Right hindlimb (tissue), 1 donor: ENCODE measurements at regions not wholly inside any gene's neighbourhood (a gene's known extent, or its start where the extent isn't known, plus 50 kb on each side); places are given as distances from the start of the nearest gene placed in this dataset.
A peak's percentile ranks its signal among the peaks of the same experiment; 100 is the strongest.
"Not testable (repeated sequence)": the region's sequence is repeated elsewhere in the genome, so short reads cannot be mapped to it uniquely, and the experiment has no call there.

Source experiments
- DNase-seq: peaks from one replicate; pipeline ENCODE4 v3.0.0-alpha.2; 2018

- DNase-seq, result not testable (repeated sequence)
Observed at GRCh38 chr1:224028802-224029201, 85.1 kb upstream of the FBXO28 start.

DNA sequence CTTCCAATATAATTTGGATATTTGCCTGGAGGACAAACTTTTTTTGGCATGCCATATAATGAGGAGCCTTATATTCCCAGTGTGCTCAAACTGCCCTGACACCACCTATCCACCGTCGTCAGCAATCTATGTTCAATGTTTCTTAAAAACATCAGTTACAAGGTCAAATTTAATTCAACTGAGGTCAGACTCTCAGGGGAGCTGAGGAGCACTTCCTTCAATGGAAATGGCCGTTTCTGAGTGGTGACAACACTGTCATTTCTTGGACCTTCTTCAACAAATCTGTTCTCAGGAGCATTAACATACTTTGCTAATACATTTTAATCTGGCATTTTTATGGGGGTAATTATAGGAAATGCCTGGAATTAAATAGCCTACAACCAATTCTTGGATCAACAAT lies 90.8 kb upstream of the FBXO28 start:
- not testable (repeated sequence) for DNase-seq

DNA sequence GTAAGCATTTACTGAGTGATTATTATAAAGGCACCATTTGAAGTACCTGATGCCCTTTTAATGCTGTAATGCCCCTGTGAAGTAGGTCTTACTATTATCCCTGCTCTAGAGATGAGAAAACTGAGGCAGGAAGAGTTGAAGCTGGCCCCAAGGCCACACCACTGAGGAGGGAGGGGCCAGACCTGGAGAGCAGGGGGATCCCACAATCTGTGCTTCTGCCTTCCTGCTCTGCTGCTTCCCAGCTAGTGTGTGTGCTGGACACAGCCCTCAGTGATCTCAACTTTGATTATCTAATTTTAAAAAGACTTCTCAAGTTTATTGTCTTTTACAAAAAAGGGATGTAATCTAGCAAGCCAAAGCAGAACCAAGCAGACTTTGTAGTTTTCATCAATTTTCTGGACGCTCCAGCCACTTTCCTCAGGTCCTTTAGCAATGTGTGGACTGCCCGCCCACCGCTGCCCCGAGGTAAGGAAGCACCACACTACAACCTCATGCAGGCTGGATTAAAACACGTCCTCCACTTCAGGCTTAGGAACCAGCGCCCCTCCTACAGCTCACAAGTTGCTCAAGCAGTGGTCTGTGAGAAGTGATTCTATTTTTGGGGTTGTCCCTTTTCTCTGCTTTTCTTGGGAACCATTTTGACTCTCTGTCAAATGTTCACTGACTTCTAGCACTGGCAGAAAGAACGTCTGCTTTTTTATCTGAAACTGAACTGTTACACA lies 91.5 kb upstream of the FBXO28 start:
- DNase-seq, result not testable (repeated sequence)

DNA sequence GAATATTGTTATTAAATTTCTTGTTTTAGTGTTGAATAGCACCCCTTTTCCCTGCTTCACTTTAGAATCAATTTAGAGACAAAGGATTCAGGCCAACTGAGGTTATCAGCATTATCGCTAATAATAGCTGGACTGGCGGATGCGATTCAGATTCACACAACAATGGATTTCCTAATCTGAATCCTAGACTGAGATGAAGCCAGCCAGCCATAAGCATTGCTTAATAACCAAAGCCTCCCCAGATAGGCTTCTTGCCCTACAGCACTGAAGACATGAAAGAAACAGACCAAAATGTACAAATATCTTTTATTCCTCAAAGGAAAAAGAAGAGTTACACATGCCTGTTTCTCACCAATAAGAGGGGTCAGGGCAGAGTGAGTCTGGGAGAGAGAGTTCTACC lies 94.0 kb upstream of the FBXO28 start:
- not testable (repeated sequence) for DNase-seq

- DNase-seq, result not testable (repeated sequence)
Observed at GRCh38 chr1:224015782-224016181, 98.1 kb upstream of the FBXO28 start.

- no peak for DNase-seq
Observed at GRCh38 chr1:224014330-224014649, 99.6 kb upstream of the FBXO28 start.

- DNase-seq, result not testable (repeated sequence)
Observed at GRCh38 chr1:224013626-224014329, 100.1 kb upstream of the FBXO28 start.

DNA sequence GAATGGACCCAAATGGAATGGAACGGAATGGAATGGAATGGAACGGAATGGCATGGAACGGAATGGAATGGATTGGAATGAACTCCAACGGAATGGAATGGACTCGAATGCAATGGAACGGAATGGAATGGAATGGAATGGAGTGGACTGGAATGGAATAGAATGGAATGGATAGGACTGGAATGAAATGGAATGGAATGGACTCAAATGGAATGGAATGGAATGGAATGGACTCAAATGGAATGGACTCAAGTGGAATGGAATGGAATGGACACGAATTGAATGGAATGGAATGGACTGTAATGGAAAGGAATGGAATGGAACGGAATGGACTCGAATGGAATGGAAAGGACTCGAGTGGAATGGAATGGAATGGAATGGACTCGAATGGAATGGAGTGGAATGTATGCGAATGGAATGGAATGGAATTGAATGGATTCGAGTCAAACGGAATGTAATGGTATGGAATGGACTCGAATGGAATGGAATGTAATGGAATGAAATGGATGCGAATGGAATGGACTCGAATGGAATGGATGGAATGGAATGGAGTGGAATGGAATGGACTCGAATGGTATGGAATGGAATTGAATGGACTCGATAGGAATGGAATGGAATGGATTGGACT lies 101.0 kb upstream of the FBXO28 start:
- not testable (repeated sequence) for DNase-seq

- not testable (repeated sequence) for DNase-seq
Observed at GRCh38 chr1:224012162-224012561, 101.7 kb upstream of the FBXO28 start.

DNA sequence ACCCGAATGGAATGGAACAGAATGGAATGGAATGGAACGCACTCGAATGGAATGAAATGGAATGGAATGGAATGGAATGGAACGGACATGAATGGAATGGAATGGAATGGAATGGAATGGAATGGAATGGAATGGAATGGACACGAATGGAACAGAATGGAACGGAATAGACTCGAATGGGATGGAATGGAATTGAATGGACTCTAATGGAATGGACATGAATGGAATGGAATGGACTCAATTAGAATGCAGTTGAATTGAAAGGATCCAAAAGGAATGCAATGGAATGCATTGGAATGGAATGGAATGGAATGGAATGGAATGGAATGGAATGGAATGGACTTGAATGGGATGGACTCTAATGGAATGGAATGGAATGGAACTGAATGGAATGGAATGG lies 102.2 kb upstream of the FBXO28 start:
- DNase-seq, result not testable (repeated sequence)

- DNase-seq, result not testable (repeated sequence)
Observed at GRCh38 chr1:224011153-224011552, 102.8 kb upstream of the FBXO28 start.

GRCh38 chr1:224005973-224006372 lies 107.9 kb upstream of the FBXO28 start:
- not testable (repeated sequence) for DNase-seq

DNA sequence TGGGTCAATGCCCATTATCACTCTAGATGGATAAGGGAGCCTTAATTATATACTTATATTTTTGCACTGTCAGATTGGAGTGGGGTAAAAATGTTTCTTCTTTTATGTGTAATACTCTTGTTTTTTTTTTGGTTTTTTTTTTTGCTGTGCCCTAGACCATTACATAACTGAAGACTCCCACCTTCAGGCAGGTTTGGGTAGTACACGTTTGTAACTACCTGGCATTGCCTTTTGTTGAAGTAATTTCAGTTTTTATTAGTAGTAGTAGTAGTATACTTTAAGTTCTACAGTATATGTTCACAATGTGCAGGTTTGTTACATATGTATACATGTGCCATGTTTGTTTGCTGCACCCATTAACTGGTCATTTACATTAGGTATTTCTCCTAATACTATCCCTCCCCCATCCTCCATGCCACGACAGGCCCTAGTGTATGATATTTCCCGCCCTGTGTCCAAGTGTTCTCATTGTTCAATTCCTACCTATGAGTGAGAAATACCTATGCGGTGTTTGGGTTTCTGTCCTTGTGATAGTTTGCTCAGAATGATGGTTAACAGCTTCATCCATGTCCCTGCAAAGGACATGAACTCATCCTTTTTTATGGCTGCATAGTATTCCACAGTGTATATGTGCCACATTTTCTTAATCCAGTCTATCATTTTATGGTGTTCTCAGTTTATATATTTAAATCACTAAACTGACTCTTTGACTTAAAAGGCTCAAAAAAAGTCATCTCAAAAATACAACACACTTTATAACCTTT lies 109.2 kb upstream of the FBXO28 start:
- DNase-seq, result not testable (repeated sequence)

DNA sequence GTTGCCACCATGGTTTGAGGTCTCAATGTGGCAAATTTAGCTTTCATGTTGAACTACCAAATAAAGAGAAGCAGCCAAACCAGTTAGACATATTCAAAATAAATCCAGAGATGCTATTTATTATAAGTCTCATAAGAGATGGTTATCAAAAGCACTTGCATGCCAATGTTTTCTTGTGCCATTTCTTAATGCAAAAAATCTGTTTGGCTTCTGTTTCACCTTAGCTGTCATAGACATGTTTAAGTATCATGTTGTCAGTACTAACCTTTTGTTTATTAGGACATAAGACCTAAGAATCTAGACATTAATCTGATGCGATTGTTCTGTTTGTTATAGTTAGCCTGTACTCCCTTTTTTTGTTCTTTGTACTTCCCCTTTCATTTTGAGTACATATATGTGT lies 110.0 kb upstream of the FBXO28 start:
- not testable (repeated sequence) for DNase-seq

GRCh38 chr1:224001757-224002156 lies 112.2 kb upstream of the FBXO28 start:
- not testable (repeated sequence) for DNase-seq

GRCh38 chr1:223999761-224000160 lies 114.2 kb upstream of the FBXO28 start:
- not testable (repeated sequence) for DNase-seq

GRCh38 chr1:223998676-223999455 lies 115.0 kb upstream of the FBXO28 start:
- DNase-seq, result not testable (repeated sequence)

DNA sequence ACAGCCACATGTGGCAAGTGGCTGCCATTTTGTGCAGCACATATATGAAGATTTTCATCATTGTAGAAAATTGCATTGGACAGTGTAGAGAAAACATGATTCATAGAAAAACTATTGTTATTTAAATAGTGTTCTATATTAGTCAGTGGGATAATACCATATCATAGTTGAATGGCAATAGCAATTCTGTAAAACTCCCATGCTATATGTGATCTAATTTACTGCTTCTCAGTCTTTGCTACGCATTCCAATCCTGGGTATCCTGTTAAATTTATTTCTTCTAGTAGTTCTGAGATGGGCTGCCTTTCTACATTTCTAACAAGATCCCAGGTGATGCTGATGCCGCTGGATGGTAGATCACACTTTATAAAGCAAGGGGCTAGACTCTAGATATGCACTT lies 117.5 kb upstream of the FBXO28 start:
- not testable (repeated sequence) for DNase-seq

DNA sequence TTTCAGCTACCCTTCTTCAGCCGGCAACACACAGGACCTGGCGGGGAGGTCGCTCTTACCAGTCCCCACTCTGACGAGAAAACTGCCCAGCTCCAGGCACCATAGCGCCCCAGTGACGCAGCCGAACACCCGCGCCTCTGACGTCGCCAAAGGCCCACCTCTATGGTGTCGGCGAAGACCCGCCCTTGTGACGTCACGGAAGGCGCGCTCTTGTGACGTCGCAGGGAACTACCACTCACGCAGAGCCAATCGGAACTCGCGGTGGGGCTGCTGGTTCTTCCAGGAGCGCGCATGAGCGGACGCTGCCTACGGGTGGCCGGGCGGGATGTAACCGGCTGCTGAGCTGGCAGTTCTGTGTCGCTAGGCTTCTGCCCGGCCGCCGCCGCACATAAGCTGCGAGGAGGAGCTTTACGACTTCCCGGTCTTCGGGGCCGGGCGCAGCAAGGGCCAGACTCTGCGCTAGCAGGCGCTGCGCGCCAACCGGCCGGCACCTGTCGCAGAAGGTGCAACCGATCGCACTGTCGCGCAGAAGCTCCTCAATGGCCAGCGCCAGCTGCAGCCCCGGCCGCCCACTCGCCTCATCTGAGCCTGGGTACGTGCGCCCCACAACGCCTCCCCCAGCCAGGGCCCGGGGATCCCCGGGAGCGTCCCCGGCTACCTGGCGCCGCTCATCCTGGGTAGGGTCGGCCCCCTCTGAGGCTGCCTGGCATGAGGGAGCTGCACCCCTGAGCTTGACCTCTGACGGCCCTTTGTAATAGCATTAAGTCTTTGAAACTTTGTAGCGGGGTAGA lies 121.3 kb upstream of the FBXO28 start:
- DNase-seq, result peak; percentile 100

GRCh38 chr1:223991297-223991857 lies 122.5 kb upstream of the FBXO28 start:
- DNase-seq, result not testable (repeated sequence)

- DNase-seq, result not testable (repeated sequence)
Observed at GRCh38 chr1:223961985-223962384, 116.2 kb upstream of the TP53BP2 start.
